NK-92 treated with Interleukin-12 subunit alpha and Interleukin-12 subunit beta, amount 100 ng/mL, for 24 hours (cell line): ENCODE measurements at regions not wholly inside any gene's neighbourhood (a gene's known extent, or its start where the extent isn't known, plus 50 kb on each side); places are given as distances from the start of the nearest gene placed in this dataset.

Source experiments
- DNase-seq: peaks from one replicate; lab custom pipeline; 2025; lab: John Stamatoyannopoulos, UW

DNA sequence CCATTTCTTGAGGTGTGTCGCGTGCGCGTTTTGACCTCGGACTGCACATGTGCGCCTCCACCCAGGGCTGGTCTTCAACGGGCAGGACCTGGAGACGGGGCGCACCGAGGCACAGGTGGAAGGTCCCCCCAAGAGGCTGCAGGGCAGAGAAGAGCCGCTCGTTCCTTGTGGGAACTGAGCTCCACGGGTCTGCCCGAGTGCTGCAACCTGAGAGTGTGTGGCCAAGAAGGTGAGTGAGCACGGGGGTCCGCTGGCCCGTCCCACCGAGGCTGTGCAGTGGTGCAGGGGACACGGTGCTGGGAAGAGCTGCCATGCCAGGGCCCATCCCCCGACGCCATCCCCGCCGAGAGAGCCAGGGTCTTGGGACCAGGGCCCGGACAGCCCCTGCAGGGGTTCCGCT is 268.3 kb downstream of the GALR1 start:
- DNase-seq, result no peak

DNA sequence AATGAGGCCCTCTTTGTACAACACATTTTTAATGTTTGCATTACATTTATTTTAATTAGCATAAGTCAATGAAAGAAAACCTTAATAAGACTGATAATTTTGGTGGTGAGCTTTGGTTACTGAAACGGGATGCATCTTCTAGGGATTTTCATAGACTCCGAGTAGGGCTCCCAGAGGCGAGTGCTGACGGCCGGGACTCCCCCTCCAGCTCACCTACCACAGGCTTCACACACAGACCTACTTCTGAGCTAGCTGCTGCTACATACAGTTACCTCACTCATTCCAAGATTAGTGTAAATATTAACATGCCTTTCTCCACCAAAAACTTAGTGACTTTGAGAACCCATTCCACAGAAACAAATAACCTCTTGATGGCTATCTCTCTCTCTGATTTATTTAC is 271.1 kb downstream of the GALR1 start:
- no peak for DNase-seq

DNA sequence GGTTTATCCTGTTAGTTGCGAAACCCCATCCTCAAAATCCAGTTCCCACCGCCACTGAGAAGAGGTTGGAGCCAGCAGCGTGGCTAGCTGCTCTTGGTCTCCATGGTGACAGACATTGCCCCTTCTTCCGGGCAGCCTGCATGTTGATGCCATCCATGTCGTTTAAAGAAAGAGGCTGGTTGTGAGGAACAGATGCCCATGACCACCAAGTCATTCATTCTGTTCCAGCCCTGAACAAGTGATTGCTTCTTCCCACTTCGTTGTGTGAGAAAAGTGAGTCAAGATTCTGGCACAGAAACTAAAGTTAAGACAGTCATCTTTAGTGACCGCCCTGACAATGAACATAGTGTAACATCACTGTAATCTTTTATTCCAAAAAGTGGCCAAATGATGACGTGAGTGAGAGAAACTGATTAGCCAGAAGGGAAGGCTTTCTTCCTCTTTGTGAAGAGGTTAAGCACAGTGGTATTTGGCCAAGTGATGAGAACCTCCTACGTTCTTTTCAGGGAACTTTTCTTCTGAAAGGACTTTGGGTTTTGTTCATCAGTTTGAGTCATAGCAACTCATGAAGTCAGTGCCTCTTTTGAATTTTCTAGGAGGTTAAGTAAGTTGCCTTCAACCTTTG is 272.5 kb downstream of the GALR1 start:
- no peak for DNase-seq

DNA sequence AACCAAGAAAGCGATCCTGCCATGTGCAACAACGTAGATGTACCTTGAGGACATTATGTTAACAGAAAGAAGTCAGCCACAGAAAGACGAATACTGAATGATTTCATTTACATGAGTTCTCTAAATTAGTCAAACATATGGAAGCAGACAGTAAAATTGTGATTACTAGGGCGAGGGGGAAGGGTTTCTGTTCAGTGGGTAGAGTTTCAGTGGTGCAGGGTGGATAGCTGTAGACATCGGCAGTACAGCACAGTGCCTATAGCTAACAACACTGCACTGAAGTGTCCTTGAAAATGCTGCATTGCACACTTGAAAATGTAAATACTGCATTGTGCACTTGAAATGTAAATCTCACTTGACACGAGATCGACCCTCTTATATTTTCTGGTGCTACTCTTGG is 275.3 kb downstream of the GALR1 start:
- no peak for DNase-seq

DNA sequence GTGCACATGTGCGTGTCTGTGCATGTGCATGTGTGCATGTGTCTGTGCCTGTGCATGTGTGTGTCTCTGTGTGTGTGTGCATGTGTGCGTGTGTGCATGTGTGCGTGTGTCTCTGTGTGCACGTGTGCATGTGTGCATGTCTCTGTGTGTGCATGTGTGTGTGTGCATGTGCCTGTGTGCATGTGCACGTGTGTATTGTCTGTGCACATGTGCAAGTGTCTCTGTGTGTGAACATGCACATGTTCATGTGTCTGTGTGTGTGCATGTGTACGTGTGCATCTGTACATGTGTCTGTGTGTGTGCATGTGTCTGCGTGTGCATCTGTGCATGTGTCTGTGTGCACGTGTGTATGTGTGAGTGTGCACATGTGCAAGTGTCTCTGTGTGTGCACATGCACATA is 277.3 kb downstream of the GALR1 start:
- DNase-seq, result no peak

DNA sequence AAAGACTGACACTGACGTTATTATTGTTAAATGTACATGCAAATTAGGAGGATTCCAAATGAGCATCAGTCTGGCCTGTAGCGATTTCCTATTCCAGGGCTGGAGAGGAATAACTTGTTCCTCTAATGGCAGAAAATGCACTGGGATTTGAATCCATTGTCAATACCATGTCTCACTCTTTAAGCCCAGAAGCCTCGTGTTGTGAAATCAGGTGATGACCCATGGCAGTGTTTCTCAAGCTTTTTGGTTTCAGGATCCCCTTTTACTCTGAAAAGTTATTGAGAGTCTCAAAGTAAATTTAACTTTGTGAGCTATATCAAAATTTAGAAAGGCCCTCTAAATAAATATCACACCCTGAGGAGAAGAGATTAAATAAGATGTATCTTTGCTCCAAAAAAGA is 279.2 kb downstream of the GALR1 start:
- no peak for DNase-seq

DNA sequence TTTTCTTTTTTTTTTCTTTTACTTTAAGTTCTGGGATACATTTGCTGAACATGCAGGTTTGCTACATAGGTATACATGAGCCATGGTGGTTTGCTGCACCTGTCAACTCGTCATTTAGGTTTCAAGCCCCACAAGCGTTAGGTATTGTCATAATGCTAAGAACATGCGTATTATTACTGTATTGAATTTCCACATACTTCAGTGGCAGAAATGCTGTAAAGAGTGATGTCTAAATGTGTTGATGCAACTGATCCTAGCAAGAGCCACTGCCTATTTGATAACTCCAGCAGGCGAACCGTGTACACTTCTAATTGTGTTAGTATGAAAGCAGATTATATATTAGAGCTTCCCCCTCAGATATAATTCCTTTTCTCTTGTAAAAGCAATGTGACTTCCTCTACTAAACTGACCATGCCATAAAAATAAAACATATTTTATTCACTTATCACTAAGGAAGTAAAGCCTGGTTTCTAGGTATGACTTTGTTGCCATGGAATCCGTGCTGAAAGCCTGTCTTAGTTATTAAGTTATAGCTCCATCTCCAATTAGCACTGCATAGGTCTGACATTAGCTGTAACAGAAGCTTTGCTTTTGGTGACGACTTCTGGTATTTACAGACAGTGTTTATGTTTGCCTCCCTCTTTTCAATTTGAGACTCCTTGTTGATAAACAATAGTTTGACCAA is 280.0 kb downstream of the GALR1 start:
- no peak for DNase-seq

DNA sequence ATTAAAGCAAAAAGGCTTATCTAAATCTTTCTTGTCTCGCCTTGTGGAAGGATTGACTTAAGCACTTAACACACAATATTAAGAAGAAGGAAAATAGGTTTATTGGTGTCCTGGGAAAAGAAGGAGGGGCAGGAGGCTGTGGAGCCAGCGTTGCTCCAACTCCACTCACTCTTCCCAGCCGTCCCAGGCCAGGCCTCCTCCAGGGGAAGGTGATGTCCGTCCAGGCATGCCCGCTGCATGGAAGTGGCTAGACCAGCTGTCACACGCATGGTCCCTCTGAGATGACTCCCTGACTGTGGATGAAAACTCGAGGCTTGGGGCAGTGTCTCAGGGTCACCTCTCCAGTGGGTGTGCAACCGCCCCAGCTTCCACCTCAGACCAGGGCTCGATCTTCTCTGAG is 281.1 kb downstream of the GALR1 start:
- no peak for DNase-seq

DNA sequence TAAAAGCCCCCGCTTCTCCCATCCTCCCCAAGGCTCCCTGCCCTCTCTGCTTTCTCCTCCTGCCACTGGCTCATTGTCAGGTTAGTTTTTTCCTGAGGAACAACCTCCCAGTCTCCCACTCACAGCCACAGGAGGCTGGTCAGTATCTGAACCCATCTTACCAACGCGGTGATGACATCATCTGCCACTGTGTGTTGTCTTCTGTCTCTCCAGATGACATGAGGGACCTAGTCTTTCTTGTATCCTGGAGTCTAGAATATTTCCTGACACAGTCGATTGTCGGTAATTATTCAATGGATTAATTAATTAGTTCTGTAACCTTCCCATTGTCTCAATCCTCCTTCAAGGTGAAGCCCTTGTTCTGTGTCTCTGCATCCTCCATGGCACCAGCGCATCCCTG is 290.2 kb downstream of the GALR1 start:
- no peak for DNase-seq

DNA sequence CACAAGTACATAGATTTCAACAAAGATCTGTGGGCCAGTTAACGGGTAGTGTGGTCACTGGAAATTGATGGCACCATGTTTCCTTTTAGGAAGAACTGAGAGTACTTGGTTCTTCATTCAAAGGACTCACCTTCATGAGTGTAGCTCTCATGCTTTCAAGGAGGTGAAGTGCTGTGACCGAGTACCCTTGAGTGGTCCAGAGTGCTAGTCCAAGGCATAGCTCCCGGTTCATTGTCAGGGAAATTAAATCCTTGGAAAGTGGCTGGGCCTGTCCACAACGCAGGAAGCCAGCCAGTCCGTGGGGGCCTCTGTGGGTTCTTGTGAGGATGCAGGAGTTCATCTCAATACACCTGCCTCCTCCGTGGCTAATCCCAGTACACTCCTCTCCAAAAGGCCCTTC is 295.1 kb downstream of the GALR1 start:
- no peak for DNase-seq

DNA sequence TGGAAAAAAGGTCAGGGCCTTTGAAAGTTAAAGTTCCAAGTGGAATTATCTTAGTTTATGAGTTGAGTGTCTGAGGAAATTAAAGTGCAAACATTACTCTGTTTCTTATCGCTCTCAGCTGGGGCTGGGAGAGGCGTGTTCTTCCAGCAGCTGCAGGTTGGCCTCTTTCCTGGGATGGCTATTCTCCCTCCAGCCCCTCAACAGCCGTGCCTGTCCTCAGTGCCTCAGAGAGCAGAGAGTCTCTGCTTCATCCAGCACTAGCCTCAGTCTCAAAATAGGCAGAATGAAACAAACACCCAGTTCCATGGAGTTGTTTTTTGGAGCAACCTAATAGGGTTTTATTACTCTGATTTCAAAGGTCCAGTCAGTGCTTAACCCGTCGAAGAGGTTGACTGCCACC is 298.1 kb downstream of the GALR1 start:
- no peak for DNase-seq

DNA sequence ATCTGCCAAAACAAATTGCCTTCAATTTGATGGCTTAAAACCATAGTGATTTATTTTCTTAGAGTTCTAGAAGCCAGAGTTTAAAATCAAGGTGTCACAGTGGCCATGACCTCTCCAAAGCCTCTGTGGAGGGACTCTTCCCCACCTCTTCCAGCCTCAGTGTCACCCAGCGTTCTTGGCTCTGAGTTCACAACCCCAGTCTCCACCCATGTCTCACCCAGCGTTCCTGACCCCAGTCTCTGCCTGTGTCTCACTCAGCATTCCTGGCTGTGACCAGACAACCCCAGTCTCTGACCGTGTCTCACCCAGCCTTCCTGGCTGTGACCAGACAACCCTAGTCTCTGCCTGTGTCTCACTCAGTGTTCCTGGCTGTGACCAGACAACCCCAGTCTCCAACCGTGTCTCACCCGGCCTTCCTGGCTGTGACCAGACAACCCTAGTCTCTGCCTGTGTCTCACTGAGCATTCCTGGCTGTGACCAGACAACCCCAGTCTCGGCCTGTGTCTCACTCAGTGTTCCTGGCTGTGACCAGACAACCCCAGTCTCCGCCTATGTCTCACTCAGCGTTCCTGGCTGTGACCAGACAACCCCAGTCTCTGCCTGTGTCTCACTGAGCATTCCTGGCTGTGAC is 299.3 kb downstream of the GALR1 start:
- no peak for DNase-seq

DNA sequence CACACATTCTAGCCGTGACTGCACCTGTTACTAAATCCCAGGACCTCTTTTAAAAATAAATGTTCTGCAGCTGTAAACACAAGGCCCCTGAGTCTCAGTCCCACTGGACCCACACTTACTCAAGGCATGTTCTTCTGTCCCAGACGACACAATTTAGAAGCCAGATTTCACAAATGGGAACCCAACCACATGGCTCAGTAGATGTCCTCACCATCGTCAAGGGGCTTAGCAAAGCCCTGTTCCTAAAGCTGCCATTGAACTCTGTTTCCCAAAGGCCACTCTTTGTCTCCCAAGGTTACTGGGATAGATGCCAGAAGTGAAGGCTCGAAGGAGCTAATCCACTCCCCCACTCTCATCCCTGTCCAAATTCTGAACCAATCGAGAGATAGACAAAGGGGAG is 301.0 kb downstream of the GALR1 start:
- DNase-seq, result no peak

DNA sequence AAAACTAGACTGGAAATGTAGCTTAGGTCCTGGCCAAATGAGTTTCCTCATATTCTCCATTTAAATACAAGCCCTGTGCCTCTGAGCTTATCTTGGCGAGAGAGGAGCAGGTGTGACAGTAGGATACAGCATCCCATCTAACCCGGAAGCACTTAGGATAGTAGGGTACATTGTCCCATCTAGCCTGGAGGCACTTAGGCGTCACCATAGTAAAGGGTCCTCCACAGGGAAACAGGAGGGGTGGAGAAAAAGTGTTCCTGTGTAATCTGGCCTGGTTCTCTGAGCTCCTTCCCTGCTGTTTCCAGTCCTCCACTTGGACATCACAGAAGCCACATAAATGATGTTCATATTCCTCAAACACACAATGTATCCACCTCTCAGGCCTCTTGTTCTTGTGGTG is 301.4 kb downstream of the GALR1 start:
- no peak for DNase-seq

DNA sequence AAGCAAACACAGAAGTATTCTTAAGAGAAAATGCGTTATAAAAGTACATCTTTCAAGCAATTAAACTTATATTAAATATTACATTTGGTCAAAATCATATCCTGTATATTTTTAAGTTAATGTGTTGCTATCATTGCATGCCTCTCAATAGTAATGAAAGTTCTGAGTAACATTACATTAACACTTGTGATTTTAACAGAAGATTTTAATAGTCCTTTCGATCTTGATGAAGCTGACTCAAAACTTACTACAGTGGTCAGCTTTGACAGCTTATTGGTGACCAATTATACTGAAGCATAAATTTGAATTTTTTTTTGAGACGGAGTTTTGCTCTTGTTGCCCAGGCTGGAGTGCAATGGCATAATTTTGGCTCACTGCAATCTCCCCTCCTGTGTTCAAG is 303.3 kb downstream of the GALR1 start:
- no peak for DNase-seq

DNA sequence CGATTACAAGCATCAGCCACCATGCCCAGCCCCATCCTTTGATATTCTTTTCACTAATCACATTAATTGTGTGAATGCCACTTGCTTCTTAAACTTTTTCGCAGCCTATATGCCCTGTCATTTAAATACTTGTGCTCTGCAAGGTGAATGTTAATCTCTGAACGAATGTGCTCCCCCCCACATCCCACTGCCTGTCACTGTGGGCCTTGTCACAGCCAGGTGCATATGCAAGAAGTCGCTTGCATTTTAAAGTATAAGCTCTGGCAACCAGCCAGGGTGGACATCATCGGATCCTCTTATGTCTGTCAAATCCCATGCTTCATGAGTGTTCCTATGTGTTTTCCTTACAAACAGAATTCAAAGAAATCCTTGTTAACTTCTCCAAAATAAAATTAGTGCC is 304.4 kb downstream of the GALR1 start:
- DNase-seq, result no peak

DNA sequence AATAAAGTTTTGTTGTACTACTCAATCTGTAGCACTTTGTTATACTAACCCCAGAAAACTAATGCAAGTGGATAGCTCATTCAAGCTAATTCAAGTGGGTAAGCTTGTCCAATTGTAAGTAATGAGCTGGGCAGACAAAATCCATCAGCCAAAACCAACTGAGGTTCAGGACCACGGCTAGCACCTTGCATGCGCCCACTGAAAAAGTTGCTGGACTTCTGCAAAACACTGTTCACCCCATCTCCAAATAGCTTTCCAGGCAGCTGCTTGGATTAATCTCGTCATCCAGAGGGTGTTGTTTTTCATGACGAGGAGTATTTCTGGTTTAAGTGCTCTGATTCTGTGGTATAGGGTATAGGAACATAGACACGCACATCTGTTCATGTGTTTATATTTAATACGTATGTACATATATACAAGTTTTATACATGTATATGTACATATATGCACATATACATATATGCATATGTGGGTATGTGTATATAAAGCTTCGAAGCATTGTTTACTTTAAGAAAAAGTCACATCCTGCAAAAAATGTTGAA is 307.5 kb downstream of the GALR1 start:
- no peak for DNase-seq

DNA sequence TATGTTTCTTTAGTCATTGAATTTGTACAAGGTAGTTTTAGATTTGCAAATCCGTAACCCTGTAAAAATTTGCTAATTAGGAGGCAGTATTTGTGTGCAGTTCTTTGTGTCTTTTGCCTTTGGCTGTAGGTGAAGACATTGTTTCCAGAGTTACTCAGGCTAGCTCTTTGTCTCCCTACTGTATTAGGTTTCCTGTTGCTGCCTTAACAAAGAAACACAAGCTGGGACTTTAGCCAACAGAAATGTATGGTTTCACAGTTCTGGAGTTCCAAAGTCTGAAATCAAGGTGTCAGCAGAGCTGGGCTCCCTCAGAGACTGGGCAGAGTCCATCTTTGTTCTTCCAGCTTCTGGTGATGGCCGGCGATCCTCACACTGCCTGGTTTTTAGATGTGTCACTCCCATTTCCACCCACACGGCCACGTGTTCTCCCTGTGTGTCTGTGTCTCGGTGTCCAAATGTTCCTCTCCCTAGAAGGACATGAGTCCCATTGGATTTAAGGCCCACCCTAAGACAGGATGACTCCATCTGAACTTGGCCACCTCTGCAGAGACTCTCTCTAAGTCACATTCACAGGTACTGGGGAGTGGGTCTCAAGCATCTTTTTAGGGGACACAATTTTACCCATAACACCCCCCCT is 309.7 kb downstream of the GALR1 start:
- no peak for DNase-seq

DNA sequence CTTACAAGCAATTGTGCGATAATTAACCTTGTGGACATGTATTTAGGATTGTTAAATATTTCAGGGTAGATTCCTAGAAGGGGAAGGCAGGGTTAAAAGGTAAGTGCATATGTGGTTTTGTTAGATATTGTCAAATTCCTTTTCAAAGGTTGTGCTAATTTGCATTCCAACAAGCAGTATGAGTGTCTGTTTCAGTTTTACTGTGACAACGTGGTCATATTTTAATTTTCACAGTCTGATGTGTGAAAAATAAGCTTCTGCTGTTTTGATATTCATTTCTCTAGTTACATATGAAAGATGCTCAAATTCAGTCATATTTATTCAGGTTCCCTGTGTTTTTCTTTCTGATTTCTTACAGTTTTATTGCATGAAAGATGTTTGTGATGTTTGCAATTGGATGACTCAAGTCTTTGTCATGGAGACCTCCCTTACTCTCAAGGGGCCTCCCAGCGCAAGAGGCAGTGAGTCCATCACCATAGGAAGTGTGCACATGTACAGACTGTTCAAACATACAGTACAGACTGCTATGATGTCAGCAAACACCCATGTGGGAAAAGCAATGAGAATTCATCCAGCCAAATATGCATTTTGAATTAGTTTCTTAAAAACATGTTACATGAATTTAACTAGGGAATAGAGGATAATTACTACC is 310.8 kb downstream of the GALR1 start:
- no peak for DNase-seq

DNA sequence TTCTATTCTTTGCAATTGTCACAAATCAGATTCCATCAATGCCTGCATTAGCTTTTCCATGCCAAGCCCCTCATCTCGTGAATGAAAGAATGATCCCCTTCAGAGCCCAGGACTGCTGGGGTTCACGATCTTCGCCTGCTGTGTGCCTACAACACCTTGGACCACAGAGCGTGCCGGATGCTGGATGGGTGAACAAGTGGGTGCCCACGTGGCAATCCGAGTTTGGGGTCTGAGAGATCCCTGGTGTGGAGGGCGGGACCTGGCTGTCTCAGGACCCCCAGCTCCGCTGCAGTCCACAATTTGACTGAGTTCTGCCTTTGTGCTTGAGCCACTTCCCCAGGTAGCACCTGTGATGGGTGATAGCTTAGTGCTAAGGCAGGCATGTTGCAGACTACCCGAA is 317.0 kb downstream of the GALR1 start:
- no peak for DNase-seq

DNA sequence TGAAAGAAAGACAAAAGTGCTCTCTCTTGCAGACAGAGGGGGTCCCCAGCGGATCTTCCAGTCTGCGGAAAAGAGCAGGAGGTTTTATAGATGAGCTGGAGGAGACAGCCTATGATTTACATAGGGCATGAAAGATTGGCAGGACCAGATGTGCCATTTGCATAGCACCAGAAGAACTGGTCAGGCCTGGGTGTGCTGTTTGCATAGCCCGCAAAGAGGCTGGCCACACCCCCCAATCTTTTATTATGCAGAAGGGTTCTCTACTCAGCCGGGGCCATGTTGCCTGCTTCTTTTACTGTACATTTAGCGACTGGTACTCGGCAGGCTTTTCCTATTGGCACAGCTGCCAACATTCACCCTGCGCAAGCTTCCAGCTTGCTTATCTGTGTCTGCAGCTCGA is 317.6 kb downstream of the GALR1 start:
- DNase-seq, result no peak

DNA sequence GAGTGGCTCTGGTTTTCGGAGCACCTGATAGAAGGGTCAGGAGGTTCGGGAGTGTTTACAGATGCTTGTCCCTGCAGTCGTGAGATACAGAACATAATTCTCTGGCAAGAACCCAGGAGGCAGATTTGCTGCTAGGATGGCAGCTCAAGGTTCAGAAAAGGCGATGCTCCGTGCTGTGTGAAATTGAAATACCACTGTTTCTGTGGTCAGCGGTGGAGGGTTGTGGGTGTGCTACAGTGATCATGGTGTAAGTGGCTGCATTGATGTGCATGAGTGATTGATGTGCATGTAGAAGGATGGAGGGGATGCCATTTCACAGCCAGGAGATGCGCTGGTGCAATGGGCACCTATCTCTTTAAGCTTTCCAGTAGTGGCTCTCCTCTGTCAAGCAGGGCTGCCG is 322.1 kb downstream of the GALR1 start:
- DNase-seq, result no peak

DNA sequence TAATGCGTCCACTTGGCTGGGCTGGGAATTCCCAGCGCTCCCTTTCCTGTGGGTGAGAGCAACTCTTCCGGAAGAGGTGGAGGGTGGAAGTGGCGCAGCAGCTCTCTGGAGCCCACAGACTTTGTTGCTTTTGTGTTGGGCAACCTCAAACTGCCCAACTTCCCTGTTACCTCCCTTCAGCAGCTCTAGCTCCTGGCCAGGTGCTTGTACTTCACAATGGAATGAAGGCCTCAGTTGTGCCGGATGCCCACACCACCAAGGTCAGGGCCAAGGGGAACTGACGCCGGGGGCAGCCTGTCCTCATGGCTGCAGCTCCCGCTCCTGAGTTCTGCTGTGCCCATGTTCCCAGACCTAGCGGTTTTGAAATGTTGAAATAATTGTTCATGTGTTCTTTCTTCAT is 322.9 kb downstream of the GALR1 start:
- DNase-seq, result no peak
